ENCODE measurements at regions not wholly inside any gene's neighbourhood (a gene's known extent, or its start where the extent isn't known, plus 50 kb on each side); places are given as distances from the start of the nearest gene placed in this dataset.

DNA sequence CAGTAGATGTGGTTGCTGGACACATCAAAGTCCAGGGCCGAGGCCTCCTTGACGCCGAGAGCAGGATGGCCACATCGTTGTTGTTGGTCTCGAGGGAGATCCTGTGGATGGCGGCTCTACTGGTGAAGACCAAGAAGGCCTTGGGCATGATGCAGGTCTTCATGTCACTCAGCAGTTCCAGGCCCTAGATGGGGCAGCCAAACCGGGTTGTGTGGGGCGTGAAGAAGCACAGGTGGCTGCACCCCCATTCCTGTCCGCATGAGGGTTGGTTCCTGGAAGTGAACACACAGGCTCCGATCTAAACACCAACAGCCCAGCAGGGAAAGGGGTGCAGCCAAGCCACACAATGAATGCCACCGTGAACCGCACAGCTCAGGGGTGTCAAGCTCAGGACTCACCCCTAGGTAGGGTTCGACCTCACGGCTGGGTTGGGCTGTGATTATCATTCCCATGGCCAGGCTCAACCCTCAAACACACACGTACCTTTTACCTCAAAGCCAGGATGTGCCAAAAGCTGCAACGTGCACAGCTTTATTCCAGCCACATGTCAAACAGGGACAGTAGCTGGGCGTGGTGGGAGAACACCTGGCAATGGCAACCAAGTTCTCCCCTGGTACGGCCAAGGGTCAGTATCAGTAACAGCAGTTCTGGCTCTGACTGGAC is 132.3 kb downstream of the CRYBB2 start:
- DNase-seq: no peak

DNA sequence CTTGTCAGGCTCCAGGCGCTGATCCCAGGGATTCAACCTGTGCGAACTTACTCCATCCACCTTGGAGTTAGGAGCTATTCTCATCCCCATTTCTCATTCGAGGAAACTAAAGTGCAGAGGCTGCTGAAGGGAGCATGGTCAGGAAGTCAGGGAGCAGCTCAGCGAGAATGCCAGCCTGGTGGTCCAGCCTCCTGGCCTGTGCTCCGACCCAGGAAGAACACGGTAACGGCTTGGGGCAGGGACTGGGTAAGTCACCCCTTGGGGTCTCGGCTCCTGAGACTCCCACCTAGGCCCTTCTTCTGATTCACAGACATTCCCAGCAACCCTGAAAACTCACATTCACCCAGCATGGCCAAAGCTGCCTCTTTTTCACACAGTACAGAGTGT is 132.8 kb downstream of the CRYBB2 start:
- no peak for DNase-seq

DNA sequence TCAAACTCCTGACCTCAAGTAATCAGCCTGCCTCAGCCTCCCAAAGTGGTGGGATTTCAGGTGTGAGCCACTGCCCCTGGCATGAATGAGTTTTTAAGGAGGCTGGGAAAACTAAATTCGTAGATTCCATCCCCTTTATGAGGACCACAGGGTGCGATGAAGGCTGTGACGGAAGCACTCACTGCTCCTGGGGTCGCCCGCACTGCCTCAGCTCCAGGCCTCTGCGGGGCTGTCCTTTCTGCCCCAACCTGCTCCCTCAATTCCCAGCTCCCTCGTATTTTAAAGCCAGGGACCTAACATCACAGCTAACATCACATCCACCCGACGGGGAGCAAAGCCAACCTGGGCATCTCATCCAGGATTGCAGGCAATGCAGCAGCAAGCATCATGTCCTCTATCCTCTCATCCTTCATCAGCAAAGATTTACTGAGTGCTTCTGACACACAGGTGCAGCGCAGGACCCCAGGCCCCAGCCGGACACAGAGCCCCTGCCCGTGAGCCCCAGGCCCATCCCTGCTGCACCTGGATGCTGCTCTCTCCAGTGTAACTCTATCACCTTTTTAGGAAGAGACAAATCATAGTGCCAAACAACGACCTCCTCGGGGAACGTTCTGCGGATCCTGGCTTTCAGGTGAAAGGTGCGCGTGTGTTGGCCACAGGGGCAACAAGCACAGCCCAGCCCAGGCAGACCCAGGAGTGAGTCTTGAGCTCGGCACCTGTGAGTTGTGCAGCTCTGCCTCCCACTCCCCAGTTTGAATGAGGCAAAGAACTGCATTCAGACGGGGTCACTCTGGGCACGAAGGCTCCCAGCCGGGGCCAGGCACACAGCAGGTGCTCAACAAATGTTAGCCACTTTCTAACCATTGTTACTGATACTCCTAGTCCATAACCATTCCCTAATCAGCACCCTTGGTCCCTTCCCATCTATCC is 134.3 kb downstream of the CRYBB2 start:
- DNase-seq: no peak

DNA sequence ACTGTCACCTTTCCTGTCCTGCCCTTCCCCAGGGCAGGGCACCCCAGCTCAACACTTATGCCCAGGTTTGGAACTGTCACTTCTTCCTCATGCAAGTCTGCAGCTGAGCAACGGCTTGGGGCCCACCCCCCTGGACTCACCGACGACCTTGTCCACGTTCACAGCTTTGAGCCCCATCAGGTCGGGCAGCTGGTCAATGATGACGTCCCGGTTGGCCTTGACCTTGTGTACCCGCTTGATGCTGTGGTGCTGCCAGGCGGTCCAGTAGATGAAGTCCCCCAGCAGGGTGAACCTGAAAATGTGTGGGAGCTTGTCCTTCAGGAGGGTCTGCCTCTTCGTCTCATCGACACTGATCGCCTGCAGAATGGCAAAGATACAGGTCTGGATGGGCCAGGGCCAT is 135.0 kb downstream of the CRYBB2 start:
- DNase-seq: no peak

DNA sequence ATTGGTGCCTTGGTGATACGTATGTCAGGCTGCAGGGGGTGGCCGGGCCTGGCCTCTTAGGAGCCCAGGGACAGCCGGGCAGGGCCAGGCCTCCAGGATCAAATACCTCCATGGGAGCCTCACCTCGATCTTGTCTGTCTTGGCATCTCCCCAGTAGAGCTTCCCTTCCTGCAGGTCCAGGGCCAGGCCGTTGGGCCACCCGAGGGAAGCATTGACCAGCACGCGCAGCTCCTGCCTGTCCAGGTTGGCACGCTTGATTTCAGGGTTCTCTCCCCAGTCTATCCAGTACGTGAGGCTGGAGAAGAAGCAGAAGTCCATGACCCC is 137.7 kb downstream of the CRYBB2 start:
- DNase-seq: no peak

DNA sequence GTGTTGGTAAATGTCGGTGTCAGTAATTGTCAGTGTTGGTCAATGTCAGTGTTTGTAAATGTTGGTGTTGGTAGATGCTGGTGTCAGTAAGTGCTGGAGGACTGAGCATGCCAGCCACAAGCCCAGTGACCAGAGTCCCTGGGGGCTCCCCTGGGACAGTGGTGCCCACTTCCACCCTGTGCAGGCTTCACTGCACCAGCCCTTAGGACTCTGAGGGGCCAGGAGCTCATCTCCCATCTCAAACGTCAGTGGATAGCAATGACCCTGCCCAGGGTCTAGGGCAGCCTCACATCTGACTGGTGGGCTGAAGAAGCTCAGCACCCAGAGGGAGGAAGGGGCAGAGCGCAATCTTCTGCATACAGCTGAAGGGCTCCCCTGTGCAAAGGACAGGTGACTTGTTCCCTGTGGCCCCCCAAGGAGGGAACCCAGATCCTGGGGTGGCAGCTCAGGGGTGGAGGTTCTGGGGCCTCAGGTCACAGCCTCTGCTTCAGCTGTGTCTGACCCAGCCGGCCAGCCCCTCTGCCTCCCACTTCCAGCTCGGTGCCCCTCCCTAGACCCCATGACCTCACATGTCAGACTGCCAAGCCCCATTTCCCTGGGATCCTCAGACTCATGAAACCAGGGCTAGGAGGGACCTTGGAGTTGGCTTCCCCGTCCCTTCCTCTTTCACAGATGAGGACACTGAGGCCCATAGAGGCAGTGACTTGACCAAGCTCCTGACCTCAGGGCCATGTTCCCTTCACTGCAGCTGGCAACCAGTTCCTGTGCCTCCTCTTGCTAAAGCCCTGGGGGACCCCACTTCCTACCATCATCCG is 138.4 kb downstream of the CRYBB2 start:
- DNase-seq: no peak

DNA sequence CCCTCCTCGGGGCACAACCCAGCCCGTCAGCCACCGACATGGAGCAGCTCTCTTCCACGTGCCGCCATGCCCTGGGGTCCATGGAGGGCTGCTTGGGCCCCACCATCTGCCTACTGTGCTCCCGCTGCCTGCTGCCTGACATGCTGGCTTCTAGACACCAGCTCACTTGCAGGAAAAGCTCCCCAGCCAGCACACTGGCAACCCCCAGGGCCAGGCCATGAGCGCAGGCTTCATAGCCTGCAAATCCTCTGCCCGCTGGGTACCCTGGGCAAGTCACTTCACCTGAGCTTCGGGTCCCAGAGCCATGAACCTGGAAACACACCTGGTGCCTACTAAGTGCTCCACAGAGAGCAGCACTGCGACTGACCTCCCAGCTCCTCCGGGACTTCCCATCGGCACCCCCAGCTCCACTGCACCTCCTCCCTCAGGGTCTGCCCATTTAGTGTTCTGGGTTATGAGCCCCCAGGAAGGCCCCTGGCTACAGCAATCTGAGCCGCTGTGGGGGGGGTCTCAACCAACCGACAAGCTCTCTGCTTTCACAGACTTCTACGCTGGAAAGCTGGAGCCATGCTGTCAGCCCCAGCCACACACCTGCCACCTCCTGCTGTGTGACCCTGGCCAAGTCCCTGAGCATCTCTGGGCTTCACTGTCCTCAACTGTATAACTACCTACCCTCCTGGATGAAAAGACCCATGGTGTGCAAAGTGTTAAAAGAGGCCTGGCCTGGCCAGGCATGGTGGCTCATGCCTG is 139.2 kb downstream of the CRYBB2 start:
- DNase-seq: no peak

DNA sequence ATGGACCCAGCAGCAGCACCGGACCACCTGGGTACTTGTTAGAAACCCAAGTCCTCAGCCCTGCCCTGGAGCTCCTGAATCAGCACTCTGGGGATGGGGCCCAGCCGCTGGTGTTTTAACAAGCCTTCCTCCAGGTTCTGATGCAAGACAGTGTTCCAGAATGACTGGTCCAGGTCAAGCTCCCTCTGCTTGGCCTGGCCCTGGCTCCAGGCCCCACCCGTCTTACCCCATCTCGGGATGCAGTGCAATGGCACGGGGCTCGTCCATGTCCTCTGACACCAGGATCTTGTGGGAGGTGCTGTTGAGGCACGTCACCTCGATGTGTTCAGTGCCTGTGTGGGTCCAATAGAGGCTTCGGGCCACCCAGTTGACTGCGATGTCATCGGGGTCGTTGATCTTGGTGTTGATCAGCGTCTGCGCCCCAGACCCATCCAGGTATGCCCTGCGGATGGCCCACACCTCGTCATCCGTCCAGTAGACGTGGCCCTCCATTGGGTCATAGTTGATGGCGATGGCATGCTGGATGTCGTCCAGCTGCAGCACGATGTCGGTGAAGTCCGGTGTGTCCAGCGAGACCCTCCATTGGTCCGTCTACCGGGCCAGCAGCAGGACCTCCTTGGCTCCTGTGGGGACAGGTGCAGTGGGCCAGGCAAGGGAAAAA is 140.3 kb downstream of the CRYBB2 start:
- DNase-seq: no peak

DNA sequence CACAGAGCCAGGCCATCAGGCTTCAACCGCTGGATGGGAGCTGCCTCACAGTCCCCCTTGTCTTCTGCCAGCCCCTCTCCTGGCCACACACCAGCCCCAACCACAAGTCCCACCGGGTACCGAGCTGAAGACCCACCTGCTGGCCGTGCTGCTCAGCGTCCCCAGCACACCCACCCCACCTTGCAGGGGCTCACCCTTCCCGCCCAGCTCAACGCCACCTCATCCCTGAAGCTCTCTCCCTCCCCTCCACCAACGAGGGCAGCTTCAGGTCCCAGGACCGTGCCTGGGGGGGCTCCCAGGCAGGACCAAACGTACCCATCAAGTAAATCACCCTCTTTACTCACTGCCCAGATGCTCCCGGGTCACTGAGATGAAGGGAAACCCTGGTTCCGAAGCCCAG is 141.0 kb downstream of the CRYBB2 start:
- DNase-seq: no peak

DNA sequence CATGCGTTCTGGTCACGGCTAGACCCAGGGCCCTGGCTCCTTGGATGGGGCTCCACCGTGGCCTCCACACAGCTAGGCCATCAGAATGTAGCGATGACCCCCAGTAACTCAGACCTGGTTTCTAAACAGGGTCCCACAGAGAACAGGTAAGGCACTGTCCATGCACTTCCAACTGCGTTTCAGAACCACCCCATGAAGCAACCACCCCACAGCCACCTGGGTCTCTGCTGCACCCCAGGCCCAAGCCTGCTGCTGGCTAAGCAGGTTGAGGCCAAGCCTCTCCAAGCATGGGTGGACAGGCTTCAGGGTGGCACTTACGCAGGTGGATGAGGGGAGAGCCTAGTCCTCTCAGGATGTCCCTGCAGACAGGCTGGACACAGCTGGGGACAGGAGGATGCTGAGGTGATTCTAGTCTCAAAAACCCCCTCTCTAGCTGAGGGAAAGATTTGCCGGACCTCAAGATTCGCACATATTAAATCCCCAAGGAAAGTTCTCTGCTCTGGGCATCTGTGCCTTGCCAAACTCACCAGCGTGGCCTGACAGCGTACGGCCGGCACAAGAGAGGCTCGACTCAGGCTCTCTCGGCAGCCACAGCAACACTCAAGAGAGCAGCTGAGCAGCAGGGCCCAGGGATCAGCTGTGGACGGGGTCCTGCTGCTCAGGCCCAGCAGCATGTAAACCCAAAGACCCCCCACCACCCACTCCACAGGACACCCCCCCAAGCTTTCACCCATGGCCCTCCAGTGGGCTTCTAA is 141.6 kb downstream of the CRYBB2 start:
- no peak for DNase-seq

DNA sequence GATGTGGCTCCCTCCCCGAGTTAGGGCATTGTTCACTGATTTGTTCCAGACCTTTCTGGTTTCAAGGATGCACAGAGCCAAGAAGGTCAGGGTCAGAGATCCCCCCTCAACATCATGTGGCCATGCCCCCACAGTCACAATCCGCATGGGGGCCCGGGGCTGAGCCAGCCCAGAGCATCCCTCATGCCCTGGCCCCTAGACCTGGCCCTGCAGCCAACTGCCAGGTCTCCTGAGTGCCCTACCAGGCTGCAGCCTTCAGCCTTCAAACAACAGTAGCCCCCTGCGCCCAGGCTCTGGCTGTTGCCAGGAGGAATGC is 142.4 kb downstream of the CRYBB2 start:
- no peak for DNase-seq

DNA sequence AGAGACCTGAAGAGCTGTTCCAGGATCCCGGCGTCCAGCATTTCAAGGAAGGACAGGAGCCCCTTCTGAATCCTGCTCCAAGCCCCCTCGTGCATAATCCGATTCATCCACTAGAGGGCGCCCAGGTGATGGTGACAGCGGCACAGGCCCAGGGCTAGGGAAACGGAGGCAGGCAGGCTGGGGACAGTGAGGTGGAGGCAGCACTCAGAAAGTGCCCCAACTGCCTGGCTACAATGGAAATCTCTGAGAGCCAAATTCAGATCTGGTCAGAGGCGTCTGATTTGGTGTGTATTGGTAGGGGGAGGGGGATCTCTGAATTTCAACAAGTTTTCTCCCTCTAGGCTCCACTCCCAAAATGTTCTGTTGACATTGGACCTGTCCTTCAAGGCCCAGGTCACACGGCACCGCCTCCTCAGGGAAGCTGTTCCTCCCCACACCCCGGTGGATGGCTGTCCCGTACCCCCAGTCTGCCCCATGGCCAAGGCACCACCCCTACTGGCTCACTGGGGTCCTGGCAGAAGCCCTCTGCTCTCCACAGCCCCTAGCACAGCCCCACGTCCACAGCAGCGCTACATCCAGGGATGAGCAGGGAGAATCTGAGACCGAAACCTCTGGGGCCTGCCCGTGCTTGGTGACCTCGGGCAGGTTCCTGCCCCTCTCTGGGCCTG is 142.9 kb downstream of the CRYBB2 start:
- peak; percentile 42 for DNase-seq

DNA sequence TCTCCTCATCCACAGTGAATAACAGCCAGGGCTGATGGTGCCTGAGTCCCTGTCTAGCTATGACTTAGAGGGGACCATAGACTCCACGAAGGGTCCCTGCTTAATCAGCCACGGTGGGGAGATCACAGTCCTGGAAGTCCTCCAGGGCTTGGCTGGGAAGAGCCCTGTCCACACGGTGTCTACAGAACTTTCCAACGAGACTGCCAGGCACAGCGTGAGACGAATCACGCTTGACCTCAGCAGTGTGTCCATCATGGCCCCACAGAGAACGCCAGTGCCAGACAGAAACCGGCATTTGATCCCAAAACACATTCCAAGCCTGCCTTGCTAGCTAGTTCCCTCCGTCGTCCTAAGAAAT is 143.4 kb downstream of the CRYBB2 start:
- no peak for DNase-seq

DNA sequence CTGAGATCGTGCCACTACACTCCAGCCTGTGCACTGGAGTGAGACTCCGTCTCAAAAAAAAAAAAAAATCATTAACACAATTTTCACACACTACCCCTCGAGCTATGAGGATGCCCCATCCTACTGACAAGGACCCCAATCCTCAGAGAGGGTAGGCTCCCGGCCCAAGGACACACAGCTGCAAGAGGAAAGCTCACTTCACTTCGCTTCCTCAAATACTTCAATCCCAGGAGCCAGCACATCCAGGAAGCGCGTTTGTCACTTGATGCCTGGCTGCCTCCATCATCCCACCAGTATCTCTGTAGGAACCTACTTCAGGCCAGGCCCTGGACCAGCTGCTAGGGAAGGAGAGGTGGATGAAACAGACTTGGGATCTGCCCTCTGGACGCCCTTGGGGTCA is 144.0 kb downstream of the CRYBB2 start:
- DNase-seq: no peak

DNA sequence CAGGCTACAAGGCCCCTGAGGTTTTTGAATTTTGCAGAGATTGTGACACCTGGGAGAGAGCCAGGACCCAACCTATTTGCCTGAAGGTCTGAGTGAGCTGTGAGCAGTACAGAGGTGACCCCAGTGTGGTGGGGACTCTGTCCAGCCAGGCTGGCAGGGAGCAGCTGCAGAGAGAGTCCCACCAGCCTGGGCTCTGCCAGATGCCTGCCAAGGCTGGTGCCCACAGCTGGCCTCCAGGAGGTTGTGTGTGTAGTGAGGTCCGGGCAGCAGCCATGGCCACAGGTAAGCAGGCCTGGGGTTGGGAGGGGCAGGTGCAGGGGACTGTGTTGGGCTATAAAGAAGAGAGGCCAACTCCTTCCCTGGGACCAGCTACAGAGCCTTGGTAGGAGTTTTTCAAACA is 144.8 kb downstream of the CRYBB2 start:
- DNase-seq: no peak

DNA sequence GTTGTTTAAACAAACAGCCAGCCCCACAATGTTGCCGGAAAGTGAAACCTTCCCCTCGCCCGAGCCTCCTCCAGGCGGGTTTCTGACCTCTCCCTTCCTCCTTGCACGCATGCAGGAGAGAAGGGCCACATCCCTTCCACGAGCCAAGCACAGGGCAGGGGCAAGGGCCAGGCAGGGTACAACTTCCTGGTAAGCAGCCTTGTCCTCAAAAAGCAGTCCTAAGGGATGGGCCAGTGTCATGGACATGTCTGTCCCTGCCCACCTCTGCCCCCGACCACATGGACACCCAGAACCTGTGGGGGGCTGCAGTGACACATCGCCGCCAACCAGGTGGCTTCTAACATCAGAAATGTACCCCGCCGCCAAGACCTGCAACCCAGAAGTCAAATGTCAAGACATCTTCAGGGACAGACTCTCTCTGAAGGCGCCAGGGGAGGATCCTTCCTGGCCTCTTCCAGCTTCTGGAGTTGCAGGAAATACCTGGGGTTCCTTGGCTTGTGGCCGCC is 145.3 kb downstream of the CRYBB2 start:
- no peak for DNase-seq

DNA sequence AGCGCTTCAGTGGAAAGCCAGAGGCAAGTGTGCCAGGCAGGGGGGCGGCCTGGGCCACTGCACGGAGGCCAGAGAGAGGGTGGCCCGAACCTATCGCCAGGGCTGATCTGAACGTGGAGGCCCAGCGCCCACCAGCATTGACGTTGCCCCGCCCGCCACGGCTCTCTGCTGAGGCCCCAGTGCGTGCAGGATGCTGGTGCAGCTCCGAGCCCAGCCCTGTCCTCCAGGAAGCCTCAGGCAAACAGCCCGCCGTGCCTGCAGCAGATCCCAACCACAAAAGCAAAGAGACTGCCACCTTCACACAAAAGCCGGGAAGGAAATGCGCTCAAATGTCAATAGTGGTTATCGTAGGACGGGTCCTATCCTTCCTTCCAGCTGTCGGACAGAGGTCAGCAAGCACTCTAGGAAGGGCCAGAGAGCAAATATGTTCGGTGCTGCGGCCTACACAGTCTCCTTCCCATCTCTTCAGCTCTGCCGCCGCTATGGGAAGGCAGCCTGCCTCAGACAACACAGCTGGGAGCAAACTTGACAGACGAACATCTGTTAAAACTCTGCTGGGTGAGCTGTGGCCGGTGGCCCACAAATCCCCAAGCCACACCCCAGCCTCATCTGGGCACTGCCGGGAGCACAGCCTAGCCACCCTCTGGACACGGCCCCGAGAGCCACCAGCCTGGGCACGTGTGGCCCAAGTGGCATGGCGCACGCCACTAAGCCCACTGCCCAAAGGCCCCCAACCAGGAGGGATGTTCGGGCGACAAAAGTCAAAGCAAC is 146.2 kb downstream of the CRYBB2 start:
- no peak for DNase-seq

DNA sequence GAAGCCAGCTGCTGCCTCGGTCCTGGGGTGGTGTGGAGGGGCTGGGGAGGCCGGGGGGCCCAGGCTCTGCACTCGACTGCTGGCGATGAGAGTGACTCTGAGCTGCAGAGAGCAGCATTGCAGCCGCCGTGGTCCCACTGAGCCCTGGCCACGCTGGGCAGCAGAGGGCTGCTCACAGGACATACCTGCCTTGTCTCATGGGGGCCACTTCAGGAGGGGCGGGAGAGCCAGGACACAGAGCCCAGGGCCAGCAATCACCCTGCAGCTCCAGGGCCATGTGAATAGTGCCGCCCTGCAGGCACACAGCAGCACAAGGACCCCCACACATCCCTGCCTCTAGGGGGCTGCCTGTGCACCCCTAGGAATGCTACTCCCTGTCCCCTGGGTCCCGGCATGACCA is 147.0 kb downstream of the CRYBB2 start:
- no peak for DNase-seq

DNA sequence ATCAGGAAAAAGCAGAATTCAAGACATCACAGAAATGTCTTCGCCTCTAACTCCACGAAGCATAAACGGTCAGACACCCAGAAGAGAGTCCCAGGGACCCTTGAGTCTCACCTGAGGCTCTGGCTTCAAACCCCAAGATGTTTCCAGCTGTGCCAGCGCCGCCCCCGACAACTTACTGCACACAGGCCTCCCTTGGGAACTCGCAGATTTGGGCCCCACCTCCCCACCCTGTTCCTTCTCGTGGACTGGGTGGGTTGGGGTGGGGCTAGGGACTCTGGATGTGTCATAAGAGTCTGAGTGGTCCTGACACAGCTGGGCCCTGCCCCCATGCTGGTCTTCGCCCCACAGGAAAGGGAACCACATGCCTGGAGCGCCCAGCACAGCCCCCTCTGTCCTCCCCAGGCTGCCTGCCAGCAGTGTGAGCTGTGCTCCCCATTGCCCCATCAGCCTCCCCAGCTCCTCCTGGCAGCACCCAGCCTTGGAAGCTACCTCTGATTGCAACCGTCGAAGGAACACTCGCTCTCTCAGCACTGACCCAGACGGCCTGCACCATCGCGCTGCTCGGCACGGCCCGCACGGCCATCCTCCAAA is 147.5 kb downstream of the CRYBB2 start:
- DNase-seq: no peak

DNA sequence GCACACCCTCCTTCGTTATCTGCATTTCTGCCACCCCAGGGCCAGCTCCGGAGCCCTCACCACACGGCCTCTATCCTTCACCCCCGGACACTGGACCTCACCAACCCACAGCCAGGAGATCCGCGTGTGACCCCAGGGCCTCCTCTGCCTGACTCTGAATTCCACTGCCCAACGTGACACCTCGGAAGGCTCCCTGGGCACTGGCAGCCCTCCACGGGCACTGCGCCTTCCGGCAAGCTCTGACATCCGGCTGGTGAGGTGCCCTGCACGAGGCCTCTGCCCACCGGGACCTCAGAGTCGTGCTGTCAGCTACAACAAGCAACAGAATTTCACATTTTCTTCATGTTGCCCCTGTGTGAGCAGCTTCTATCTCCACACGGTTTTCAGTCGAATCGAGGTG is 148.3 kb downstream of the CRYBB2 start:
- DNase-seq: no peak

All from NCI-H1092 treated with DMSO at 0.1 percent for 48 hours (cell line).